ENCODE measurements at regions not wholly inside any gene's neighbourhood (a gene's known extent, or its start where the extent isn't known, plus 50 kb on each side); places are given as distances from the start of the nearest gene placed in this dataset.

- no peak for DNase-seq
These were observed 118.0 kb upstream of the CD93 start for GRCh38 chr20:23203951-23204730.

- DNase-seq, result no peak
These were observed 117.2 kb upstream of the CD93 start for GRCh38 chr20:23203310-23203709.

GRCh38 chr20:23201658-23202057 is 115.5 kb upstream of the CD93 start:
- no peak for DNase-seq

GRCh38 chr20:23200914-23201313 is 114.8 kb upstream of the CD93 start:
- no peak for DNase-seq

- DNase-seq, result no peak
These were observed 114.3 kb upstream of the CD93 start for GRCh38 chr20:23200413-23200812.

- DNase-seq, result no peak
These were observed 113.2 kb upstream of the CD93 start for GRCh38 chr20:23199356-23199755.

- DNase-seq, result no peak
These were observed 112.7 kb upstream of the CD93 start for GRCh38 chr20:23198815-23199214.

GRCh38 chr20:23197836-23198235 is 111.7 kb upstream of the CD93 start:
- DNase-seq, result no peak

GRCh38 chr20:23195636-23196035 is 109.5 kb upstream of the CD93 start:
- DNase-seq, result no peak

- DNase-seq, result no peak
These were observed 107.8 kb upstream of the CD93 start for GRCh38 chr20:23193801-23194384.

- DNase-seq, result no peak
These were observed 106.3 kb upstream of the CD93 start for GRCh38 chr20:23192469-23192868.

- no peak for DNase-seq
These were observed 104.4 kb upstream of the CD93 start for GRCh38 chr20:23190557-23190956.

- DNase-seq, result no peak
These were observed 103.7 kb upstream of the CD93 start for GRCh38 chr20:23189854-23190253.

- no peak for DNase-seq
These were observed 103.2 kb upstream of the CD93 start for GRCh38 chr20:23189341-23189740.

- no peak for DNase-seq
These were observed 102.4 kb upstream of the CD93 start for GRCh38 chr20:23188377-23189169.

GRCh38 chr20:23187751-23188150 is 101.6 kb upstream of the CD93 start:
- no peak for DNase-seq

- no peak for DNase-seq
These were observed 100.7 kb upstream of the CD93 start for GRCh38 chr20:23186808-23187207.

- DNase-seq, result no peak
These were observed 94.4 kb upstream of the CD93 start for GRCh38 chr20:23180451-23180921.

GRCh38 chr20:23179766-23180403 is 93.8 kb upstream of the CD93 start:
- DNase-seq, result no peak

- no peak for DNase-seq
These were observed 92.7 kb upstream of the CD93 start for GRCh38 chr20:23178806-23179205.

- DNase-seq, result no peak
These were observed 88.7 kb upstream of the CD93 start for GRCh38 chr20:23174821-23175220.

- DNase-seq, result no peak
These were observed 81.3 kb upstream of the CD93 start for GRCh38 chr20:23167431-23167830.

- DNase-seq, result no peak
These were observed 80.4 kb upstream of the CD93 start for GRCh38 chr20:23166563-23166962.
